B cell (primary cell): ENCODE measurements at regions not wholly inside any gene's neighbourhood (a gene's known extent, or its start where the extent isn't known, plus 50 kb on each side); places are given as distances from the start of the nearest gene placed in this dataset.

ENCODE experiments used
- CTCF ChIP-seq: fragments of 200-600 bp; IDR thresholded peaks from one replicate; pipeline ENCODE4 v1.8.0; 2022; ENCODE audit warnings: antibody characterized with exemption, mild to moderate bottlenecking
- EZH2 ChIP-seq: IDR thresholded peaks from 2 replicates; pipeline ENCODE4 v1.6.1; 2012; ENCODE audit warnings: borderline replicate concordance, low read depth, mild to moderate bottlenecking, moderate library complexity, low read length; ENCODE audit not compliant: insufficient read depth, poor library complexity, severe bottlenecking

GRCh38 chr1:59007820-59008598 lies 224.2 kb upstream of the JUN start:
- TF ChIP-seq CTCF, result no peak
- TF ChIP-seq EZH2, result no peak
